Right lobe of liver (tissue), 4 donors: ENCODE measurements at regions not wholly inside any gene's neighbourhood (a gene's known extent, or its start where the extent isn't known, plus 50 kb on each side); places are given as distances from the start of the nearest gene placed in this dataset.

Experiments
- POLR2A ChIP-seq: fragments of 450-650 bp; IDR thresholded peaks from one replicate; pipeline ENCODE4 v1.6.1; 2017; ENCODE audit warnings: antibody characterized with exemption, mild to moderate bottlenecking
- TF ChIP-seq, protein P1 (sequence below), 4 donors: fragments of 200-600 bp in 3 of 4; fragments of 450-650 bp in 1 of 4; IDR thresholded peaks; one replicate each; pipeline versions ENCODE4 v1.5.1 to v1.8.0; 2016 to 2022; ENCODE audit warnings: antibody characterized with exemption in 4 of 4, mild to moderate bottlenecking in 2 of 4
- donor health status: DM: no; HTN: no; CAD: no.
- donor health status: DM: no; HTN: no; CAD: no.
- donor health status: DM: no; HTN: yes; CAD: no.

- TF ChIP-seq, protein P1, sequence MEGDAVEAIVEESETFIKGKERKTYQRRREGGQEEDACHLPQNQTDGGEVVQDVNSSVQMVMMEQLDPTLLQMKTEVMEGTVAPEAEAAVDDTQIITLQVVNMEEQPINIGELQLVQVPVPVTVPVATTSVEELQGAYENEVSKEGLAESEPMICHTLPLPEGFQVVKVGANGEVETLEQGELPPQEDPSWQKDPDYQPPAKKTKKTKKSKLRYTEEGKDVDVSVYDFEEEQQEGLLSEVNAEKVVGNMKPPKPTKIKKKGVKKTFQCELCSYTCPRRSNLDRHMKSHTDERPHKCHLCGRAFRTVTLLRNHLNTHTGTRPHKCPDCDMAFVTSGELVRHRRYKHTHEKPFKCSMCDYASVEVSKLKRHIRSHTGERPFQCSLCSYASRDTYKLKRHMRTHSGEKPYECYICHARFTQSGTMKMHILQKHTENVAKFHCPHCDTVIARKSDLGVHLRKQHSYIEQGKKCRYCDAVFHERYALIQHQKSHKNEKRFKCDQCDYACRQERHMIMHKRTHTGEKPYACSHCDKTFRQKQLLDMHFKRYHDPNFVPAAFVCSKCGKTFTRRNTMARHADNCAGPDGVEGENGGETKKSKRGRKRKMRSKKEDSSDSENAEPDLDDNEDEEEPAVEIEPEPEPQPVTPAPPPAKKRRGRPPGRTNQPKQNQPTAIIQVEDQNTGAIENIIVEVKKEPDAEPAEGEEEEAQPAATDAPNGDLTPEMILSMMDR (IDR thresholded peaks at IDR 0.05): no peak
- TF ChIP-seq POLR2A: no peak
These were observed 152.8 kb downstream of the SDHAF3 start for GRCh38 chr7:97270280-97270679.
